B cell (primary cell): ENCODE measurements at regions not wholly inside any gene's neighbourhood (a gene's known extent, or its start where the extent isn't known, plus 50 kb on each side); places are given as distances from the start of the nearest gene placed in this dataset.

Source experiments
- CTCF ChIP-seq: fragments of 200-600 bp; IDR thresholded peaks from one replicate; pipeline ENCODE4 v1.8.0; 2022; ENCODE audit warnings: antibody characterized with exemption, mild to moderate bottlenecking
- EZH2 ChIP-seq: IDR thresholded peaks from 2 replicates; pipeline ENCODE4 v1.6.1; 2012; ENCODE audit warnings: borderline replicate concordance, low read depth, mild to moderate bottlenecking, moderate library complexity, low read length; ENCODE audit not compliant: insufficient read depth, poor library complexity, severe bottlenecking

GRCh38 chr9:2957656-2958200, 113.8 kb upstream of the PUM3 start:
- TF ChIP-seq EZH2 (no peak), CTCF (no peak)
